ENCODE measurements at regions not wholly inside any gene's neighbourhood (a gene's known extent, or its start where the extent isn't known, plus 50 kb on each side); places are given as distances from the start of the nearest gene placed in this dataset.

- TF ChIP-seq POLR2A (IDR thresholded peaks at IDR 0.05; ENCODE audit: low read depth, low read length) (no peak), POLR2AphosphoS5 (IDR thresholded peaks at IDR 0.05; ENCODE audit: low read depth, low read length) (no peak)
Observed at GRCh38 chr10:21082206-21082605, 185.1 kb upstream of the NEBL start.

Data from GM12891 (cell line).